Fibroblast of villous mesenchyme (primary cell): ENCODE measurements at regions not wholly inside any gene's neighbourhood (a gene's known extent, or its start where the extent isn't known, plus 50 kb on each side); places are given as distances from the start of the nearest gene placed in this dataset.
A peak's percentile ranks its signal among the peaks of the same experiment; 100 is the strongest.
"Not testable (repeated sequence)": the region's sequence is repeated elsewhere in the genome, so short reads cannot be mapped to it uniquely, and the experiment has no call there.

Source experiments
- DNase-seq: peaks from one replicate; pipeline ENCODE4 v3.0.0-alpha.2; 2010; ENCODE audit warnings: low read depth
- H3K4me3 ChIP-seq: 2 replicates; pipeline ENCODE4 v1.5.1; 2011; ENCODE audit warnings: low read depth, mild to moderate bottlenecking, low read length
- TF ChIP-seq, protein P1 (sequence below): IDR thresholded peaks from 2 replicates; pipeline ENCODE4 v1.5.1; 2012; ENCODE audit warnings: low read depth, mild to moderate bottlenecking, low read length; ENCODE audit not compliant: insufficient read depth

DNA sequence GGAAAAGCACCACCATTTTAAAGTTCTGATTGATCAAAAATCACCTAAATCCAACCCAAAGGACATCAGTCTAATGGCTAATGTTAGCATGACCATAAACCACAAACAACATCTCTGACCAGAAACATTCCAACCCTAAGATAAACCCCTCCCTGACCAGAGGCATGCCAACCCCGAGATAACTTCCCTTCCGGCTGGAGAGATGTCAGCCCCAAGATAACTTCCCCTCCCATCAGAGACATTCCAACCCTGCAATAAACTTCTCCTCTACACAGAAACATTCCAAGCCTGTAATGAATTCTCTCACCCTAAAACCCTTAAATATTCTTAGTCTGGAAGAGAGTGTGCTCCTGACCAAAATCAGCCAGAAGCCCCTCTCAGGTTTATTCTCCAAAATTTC is 364.3 kb downstream of the KCNN2 start:
- TF ChIP-seq, protein P1, sequence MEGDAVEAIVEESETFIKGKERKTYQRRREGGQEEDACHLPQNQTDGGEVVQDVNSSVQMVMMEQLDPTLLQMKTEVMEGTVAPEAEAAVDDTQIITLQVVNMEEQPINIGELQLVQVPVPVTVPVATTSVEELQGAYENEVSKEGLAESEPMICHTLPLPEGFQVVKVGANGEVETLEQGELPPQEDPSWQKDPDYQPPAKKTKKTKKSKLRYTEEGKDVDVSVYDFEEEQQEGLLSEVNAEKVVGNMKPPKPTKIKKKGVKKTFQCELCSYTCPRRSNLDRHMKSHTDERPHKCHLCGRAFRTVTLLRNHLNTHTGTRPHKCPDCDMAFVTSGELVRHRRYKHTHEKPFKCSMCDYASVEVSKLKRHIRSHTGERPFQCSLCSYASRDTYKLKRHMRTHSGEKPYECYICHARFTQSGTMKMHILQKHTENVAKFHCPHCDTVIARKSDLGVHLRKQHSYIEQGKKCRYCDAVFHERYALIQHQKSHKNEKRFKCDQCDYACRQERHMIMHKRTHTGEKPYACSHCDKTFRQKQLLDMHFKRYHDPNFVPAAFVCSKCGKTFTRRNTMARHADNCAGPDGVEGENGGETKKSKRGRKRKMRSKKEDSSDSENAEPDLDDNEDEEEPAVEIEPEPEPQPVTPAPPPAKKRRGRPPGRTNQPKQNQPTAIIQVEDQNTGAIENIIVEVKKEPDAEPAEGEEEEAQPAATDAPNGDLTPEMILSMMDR: no peak

DNA sequence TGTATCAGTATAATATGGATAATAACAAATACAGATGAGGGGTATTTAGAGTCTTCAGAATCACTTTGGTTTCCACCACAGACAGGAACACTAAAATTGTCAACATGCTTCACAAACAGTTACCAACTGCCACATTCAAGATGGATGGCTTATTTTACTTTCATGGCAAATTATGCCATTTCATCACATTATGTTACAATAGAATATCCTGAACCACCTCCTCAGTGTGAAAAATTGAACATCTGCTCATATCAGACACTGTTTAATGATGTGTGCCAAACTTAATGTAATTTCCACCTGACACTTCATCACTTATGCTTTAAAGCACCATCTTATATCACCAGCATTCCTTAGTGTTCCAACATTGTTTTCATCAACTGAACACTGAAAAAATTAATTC is 357.4 kb downstream of the KCNN2 start:
- DNase-seq: no peak
- TF ChIP-seq, protein P1: no peak

More for the DNA sequence above, 364.3 kb downstream of the KCNN2 start:
- DNase-seq: peak; percentile 56
- no peak overlapping the region for H3K4me3 ChIP-seq

DNA sequence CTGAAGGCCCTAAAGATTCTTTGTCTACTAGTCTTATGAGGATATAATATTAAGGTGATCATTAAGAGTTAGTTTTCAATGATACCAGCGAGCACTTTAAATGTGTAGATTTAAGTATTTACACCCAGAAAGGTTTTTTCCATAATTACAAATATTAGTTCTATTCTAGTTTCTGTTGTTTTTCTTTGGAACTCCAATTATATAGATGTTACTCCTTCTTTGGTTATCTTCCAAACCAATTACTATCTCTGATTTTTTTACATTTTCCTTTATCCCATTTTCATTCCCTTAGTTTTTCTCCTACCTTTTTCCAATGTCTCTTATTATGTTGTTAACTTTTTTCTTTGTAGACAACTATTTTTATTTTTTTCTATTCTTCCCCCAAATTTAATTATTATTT is 355.1 kb downstream of the KCNN2 start:
- H3K4me3 ChIP-seq: no peak overlapping the region
- no peak for DNase-seq
- TF ChIP-seq, protein P1: no peak

More for the DNA sequence above, 357.4 kb downstream of the KCNN2 start:
- H3K4me3 ChIP-seq: no peak overlapping the region

GRCh38 chr5:114704225-114704893 is 342.5 kb downstream of the KCNN2 start:
- not testable (repeated sequence) for H3K4me3 ChIP-seq, DNase-seq

DNA sequence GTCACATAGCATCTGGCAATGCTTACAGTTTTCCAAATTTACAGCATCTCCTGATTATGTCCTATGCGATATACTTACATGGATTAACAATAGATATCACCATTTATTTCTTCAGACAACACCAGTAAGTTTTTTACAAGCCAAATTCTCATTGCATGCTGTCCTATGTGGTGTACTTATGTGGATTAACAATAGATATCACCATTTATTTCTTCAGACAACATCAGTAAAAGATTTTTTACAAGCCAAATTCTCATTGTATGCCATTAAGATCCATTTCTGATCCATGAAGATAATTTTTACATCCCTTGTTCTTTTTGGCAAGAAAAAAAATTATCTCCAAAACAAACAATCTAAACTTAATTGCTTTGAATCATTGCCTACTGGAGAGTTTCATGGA is 340.9 kb downstream of the KCNN2 start:
- TF ChIP-seq, protein P1: no peak
- no peak overlapping the region for H3K4me3 ChIP-seq
- DNase-seq: no peak

DNA sequence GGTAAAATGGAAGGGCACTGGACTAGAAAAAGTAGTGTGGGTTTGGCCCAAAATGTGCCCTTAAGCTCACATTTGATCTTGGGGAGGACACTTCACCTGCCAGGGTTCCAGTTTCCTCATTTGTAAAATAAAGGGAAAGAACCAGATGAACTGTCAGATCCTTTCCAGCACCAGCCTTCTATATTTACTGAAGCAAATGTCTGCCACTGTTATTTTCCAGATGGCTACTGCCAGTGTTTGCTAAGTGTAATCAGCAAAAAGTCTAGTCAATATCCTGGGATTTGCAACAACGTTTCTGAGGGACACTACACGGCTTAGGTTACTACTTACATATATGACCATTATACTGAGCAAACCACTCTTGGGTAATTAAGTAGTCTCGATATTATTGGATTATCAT is 340.3 kb downstream of the KCNN2 start:
- no peak for DNase-seq
- no peak overlapping the region for H3K4me3 ChIP-seq
- TF ChIP-seq, protein P1: no peak

DNA sequence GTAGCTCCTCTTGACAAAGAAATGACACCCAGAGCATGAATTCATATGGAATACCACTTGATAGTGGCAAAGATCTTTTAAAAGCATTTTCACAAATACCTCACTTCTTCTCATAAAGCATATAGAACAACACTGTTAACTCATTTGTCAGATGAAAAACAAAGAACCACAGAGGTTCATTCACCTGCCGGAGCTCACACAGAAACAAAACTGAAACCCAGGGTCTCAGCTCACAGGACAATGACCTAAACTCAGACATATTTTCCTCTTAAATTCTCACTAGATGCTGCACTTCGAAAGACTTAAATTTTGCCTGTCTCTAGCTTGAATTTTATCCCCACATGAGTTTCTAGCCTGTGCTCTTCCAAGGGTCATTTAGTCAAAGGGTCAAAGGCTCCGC is 339.0 kb downstream of the KCNN2 start:
- H3K4me3 ChIP-seq: no peak overlapping the region
- TF ChIP-seq, protein P1: no peak
- no peak for DNase-seq
